HG03575 (cell line): ENCODE measurements at regions not wholly inside any gene's neighbourhood (a gene's known extent, or its start where the extent isn't known, plus 50 kb on each side); places are given as distances from the start of the nearest gene placed in this dataset.

Source experiments
- ATAC-seq: cut with Tn5 transposase; IDR thresholded peaks from one replicate; pipeline ENCODE4 v1.9.1; 2021; ENCODE audit not compliant: unreplicated experiment, insufficient number of reproducible peaks, low FRiP score; ENCODE audit errors: extremely low read depth

DNA sequence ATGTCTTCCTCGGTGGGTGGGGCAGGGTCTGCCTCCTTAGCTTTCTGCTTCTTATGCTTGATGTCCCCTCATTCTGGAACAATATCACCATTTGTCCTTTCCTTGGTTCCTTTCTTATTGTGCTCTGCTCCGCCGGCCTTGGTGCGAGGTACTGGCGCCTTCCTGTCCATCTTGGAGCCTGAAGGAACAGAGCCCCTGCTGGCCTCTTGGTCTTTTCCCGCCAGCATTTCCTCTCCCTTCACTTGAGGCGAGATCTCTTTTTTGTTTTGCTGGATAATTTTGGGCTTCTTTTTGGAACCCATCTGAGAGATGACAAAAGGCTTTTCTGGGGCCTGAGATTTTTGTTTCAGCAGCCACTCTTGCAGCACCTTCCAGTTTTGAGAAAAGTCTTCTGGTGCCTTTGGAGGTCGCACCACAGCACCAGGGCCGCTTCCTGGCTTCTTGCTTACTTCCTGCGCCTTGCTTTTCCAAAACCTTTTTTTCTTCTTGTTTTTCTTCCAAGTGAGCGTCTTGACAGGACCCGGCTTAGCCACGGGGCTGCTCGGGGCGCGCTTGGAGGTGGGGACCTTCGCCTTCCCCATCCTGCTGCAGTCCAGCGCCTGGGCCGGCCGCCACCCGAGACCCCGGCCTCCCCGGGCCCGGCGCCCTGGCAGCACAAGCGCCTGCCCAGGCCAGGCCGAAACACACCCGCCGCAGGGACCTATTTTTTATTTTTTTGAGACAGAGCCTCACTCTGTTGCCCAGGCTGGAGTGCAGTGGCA is 127.1 kb downstream of the KLF13 start:
- ATAC-seq: no peak

DNA sequence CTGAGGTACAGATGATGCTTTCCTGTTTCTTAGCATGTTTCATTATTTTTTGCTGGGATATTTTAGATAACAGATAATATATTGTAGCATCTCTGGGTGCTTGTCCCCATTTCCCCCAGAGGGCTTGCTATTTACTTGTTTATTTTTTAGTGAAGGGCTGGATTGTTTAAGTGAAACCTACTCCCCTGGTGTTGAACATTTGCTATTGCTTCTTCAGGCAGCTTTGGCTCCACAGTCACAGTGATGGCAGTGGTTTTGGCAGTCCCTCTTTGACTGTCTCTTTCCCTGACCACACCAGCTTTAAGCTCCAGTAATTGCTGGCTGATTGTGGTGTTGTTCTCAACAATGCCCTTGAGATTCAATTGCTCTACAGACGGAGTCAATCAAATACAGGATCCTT is 128.9 kb downstream of the KLF13 start:
- no peak for ATAC-seq

DNA sequence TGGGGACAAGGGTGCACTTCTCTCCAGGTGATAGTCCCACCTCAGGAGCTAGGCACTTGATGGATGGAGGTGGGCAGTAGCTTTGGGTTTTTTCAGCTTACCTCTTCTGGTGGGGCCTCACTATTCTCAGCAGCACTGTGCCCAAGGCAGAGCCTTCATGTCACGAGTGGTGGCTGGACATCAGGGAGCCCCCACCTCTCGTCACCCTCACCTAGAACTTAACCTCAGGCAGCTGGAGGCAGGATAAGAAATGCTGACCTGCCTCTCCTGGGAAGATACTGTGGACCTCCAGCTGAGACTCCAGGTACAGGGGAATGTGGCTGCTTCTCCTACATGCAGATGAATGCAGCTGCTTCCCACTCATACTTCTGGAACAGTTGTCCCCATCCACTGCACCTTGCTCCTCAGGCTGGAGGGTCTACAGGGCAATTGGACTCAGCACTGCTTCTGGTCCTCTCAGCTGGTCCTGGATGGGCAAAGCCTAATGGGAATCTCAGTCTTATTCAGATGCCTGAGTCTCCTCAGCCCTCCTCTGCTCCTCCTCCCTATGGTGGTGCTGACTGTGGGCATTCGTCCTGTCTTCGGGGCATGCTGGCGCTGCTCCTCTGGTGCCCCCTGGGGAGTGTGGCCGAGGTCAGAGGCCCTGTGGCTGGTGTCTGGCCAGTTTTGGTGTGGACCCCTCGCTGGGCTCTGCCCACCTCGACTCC is 129.9 kb downstream of the KLF13 start:
- ATAC-seq: no peak

DNA sequence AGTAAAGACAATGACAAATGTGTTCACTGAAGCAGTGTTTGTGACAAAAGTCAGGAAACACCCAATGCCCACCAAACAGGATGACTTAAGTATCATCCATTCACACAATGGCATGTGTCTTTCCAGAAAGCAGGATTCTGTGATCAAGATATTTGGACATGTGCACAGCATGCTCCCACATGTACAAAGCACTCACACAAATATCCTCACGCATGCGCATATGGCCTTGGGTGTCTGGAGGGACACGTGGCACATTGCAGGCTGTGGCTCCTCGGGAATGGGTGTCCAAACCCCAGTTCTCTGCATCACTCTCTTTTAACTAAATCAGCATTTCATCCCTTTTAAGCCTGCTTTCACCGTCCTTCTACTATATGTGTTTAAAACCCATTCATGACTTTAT is 130.5 kb downstream of the KLF13 start:
- no peak for ATAC-seq

DNA sequence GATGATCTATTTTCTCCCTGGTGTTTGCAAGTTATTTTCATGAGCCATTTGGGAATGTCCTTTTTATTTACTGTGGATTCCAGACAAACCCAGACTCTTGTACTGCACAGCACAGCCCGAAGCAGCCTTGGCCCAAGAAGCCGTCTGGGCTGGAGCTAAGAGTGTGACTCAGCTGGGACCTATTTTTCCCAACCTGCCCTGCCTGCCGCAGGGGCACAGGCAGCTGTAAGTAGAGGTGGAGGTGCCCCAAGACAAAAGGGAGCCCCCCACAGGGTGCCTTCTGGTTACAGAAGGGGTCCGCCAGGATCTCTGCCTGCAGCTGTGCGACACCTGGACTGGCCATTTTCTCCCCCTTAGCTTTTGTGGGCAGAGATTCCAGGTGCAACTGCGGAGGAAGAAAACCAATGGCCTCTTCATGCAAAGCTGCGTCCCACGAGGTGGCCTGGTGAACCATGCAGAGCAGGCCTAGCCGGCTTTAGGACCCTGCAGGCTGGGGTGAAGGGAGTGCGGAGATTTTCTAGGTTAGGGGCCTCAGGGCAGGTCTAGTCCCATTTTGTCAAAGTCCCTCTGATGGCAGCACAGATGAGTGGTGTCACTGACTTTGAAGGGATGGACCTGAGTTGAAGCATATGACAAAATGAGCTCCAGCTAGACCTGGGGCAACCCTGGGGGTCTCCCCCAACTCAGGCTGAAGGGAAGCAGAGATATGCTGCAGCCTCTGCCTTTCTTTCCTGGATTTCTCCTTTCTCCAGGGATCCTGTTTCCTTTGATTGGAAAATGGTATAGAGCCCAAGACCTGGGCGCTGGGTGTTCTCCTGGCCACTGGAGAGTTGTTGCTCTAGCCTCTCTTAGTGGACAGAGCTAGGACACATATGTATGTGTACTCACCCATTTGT is 131.2 kb downstream of the KLF13 start:
- no peak for ATAC-seq

DNA sequence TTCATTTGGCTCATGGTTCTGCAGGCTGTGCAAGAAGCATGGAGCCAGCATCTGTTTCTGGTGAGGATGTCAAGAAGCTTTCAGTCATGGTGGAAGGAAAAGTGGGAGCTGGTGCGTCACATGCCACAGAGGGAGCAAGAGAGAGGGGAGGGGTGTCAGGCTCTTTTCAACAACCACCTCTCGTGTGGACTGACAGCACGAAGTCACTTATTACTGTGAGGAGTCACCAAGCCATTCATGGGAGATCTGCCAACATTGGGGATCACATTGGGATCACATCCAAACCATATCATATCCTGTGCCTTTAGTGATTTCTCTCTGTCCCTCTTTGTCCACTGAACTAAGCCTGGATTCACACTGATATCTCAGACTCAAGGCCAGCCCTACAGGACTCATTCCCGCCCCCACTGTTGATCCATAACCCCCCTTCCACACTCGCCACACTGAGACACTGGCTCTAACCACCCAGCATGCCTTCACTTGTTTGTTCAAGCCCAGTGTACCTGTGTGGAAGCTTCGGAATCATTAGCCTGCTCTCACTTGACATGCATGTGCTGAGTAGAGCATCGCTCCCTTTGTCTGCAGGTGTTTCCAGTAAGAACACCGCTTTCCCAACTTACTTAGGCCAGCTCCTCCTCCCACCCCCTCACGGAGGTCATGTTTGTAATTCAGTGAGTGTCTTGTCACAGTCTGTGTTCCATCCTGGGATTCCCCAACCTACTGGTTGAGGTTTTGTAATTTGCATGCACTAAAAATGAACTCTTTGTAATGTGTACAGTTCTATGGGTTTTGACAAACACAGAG is 132.2 kb downstream of the KLF13 start:
- ATAC-seq: peak; percentile 86

DNA sequence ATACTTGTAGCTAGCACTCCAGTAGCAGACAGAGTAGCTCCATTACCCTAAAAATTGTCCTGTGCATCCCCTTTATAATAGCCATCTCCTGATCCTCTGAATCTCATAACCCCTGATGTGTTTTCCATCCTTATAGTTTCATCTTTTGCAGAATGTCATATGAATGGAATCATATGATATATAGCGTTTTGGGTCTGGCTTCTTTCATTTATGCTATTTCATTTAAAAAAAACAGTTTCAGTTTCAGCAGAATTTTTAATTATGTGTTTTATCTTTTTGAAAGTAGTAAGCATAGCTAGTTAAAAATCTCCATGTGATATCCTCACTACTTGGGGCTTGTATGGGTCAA is 132.7 kb downstream of the KLF13 start:
- no peak for ATAC-seq

DNA sequence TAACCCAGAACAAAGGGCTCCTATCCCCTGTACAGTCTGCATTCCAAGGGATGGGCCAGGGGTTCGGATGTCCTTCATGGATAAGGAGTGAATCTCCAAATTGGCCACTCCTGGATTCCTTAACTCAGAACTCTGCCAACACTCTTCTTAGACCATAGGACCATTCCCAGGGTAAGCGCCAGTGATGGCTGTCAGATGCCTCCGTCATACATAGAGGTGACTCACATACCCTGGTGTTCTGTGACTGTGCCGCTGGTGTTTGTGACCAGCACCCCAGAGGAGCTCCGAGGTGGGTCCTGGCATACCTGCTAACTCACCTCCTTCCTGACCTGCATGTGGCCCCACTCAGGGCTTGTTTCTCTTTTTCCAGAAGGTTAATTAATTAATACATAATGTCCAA is 134.7 kb downstream of the KLF13 start:
- ATAC-seq: no peak

DNA sequence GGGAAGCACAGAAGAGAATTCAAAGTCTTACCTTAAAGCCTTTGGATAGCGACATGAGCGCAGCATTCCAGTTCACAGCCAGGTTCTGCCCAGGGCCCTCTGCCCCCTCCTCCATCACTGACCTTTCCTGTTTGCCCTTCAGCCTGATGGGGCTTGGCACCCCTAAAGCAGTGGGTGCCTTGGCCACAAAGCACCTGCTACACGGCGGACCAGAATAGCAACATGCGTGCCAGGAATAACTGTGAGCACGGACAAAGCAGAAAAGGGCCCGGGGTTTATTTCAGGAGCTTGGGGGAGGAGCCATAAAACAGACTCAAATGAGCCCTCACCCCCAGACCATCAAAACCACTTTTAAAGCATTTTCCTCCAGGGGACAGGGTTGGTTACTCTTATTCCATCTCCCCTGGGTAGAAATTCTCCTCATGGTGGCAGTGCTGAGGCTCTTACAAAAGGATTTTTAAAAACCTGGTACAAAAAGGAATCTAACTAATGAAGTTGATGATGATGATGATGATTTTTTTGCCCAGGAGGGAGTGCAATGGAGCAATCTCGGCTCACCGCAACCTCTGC is 135.4 kb downstream of the KLF13 start:
- ATAC-seq: no peak

DNA sequence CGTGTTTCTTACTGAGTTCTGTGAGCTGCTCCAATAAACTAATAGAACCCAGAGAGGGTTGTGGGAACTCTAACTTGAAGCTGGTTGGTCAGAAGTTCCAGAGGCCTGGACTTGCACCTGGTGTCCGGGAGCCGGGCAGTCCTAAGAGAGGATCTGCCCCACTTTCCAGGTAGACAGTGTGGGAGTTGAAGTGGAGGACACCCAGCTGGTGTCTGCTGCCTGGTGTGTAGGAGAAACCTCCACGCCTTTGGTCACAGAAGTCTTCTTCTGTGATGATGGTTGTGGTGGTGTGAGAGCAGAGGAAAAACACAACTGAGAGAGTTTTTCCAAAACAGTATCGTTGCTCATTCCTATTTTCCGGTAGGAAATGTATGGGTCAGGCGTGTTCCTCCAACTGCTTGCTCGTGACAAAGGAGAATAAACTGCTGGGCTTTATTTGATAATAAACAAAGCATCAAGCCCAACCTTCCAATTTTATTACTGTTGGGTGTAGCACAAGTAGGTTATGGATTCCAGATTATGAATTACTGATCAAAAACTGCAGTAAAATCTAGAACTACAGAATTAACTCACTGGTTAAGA is 137.0 kb downstream of the KLF13 start:
- no peak for ATAC-seq

DNA sequence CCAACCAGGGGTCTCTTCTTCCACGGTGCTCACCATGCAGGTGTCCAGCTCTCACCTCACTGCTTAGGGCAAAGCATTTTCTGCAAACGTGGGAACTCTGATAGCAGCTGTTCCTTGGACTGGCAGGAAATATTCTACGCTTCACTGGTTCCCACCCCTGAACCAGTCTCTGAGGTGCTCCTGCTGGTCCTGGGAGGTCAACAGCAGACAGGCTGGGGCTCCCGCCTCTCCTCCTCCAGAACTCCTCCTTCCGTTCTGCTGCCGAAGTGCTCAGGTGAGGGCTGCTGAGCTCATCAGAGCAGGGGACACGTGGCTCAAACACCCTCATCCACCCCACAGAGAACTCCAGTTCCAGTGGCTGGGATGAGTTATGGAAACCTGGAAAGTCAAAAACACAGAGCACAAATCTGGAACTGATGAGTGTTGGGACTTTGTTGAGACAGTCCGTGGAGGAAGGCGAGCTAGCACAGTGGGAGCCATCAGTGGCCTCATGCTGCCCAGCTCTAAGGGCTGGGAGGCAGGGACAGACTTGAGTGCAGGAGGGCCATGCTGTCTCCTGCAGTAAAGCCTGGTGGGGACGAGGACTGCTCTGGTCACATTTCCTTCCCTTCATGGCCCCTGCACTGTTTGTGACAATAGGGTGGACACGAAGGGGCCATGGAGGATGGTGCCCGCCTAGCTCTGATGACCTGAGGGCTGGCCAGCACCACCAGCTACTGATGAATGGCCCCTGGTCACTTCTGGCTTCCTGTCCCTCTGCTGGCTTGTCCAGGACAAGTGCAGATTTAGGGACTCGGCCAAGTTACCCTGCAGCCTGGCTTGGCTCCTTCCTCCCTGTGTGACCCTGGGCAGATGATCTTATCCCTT is 137.8 kb downstream of the KLF13 start:
- no peak for ATAC-seq

DNA sequence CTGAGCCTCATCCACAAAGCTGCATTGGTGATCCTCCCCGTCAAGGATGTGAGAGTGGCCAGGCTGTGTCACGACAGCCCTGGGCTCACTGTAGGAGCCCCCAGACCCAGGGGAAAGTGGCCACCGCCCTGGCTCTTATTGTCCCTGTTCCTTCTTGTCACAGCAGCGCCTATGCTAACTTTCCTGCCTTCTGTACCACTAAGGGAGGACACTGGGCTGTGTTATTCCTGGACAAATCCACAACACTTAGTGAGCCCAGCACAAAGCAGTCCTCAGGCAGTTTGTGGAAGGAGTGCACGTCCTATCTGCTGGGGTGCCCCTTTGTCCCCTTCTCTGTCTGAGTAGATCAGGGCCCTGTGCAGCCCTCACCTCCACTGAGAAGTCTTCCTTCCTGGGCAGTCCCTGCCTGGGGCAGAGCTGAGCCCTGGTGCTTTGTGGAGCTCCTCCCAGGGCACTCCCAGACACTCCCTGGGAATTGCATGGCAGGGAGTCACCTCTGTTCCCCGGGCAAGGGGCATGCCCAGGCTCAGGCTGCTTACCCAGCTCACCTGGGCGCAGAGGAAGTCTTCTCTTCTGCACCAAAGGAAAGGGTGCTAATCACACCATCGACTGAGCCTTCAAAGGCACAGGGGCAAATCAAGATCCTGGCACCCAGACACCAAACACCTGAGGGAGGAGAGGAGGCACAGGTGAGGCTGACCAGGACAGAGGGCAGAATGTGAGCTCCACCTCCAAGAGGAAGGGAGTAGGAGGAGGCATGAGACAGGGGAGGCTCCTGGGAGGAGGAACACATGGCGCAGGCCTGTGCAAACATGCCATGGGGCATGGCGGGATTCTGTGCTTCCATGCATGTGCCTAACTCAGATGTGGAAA is 138.7 kb downstream of the KLF13 start:
- ATAC-seq: no peak

DNA sequence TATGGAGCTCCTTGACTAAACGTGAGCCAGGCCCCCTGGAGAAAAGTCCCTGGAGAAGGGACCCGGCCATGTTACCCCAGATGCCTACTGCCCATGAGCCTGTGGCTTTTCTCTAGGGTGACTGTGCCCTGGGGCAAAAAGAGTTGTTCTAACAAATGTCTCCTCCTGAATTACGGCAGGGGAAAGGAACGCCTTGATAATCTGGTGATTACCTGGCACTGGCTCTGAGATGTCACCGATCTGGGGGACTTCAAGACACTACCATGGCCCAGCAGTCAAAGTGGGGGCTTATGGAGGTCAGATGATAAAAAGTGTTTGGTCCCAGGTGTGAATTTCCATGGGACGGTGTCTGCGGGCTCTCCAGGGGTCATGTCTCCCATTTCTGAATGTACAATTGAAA is 140.7 kb downstream of the KLF13 start:
- ATAC-seq: no peak

DNA sequence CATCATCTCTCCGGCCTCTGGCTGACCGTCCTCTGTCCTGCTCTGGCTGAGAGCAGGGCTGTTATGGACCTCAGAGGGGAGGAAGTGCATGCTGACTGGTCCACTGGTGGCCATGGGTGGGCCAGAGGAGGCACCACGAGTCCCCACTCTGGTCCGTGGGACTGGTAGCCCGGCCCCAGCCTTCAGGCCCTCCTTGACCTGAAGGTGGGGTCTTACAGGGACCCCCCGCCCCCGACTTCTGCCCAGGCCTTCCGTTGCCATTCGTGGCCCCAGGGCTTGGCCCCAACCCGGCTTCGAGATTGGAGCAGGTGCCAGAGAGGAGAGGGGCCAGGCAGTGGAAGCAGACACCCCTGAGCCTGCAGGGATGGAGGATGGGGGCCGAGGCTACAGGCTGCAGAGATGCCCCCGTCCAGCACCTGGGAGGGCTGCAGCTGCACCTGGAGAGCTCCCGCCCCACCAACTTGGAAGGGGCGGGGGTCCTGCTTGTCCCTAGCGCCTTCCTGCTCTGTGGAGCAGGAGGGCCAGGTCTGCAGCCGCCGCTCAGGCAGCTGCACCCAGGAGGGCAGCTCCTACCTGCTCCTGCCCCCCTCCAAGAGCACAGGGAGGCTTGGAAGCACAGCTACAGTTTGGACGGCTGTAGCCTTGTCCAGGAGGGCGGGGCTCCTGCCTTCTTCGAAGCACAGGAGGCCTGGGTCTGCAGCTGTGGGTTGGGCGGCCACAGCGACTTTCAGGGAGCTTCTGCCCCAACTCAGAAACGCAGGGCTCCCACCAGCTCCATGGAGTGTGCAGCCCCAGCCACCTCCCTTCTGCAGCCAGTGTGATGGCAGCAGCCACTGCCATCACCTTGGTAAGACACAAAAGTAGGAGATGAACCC is 142.5 kb downstream of the KLF13 start:
- ATAC-seq: no peak

DNA sequence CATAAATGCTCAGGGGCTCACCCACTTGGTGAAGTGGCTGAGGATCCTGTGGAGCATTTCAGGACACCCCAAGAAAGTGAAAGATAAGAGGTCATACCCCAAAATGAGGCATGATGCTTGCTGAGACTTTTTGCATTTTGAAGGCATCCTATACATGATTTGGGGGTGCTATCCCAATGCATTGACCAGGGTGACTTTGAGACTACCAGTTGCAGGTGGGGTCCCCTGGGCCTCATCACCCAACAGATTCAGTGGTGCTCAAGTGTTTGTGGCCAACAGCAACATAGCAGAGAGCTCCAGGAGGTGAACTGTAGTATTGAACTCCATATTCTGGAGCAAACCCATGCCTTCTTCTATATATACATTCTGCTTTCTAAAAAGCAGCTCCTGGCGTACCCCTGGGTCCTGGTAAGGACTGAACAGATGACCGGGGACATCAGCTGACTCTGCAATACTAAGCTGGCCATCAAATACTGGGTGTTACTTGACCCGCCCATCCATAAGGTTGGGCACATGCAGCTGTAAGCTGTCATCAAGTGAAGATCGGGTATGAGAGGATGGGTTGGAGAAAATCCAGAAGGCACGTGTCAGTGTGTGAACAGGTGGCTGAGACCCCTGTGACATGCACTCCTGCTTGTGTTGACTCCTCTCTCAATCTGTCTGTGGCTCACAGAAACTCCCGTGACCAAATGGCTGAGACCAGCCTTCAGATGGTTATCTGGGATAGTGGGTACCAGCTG is 143.3 kb downstream of the KLF13 start:
- ATAC-seq: no peak
